ENCODE measurements at regions not wholly inside any gene's neighbourhood (a gene's known extent, or its start where the extent isn't known, plus 50 kb on each side); places are given as distances from the start of the nearest gene placed in this dataset.

DNA sequence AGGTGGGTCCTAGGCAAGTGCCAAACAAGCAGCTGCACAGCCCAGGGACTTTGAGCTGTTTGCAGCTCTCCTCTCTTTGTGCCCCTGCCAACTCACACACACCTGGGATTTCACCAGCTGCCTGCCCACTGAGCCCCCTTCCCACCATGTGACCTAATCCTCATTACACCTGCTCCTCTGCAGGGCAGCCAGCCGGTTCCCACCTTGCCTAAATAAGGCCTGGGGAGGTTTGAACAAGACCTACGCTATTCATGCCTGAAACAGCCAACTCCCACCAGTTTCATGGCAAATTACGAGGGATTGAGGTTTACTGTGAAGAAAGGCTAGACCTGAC is 92.6 kb upstream of the SOX4 start:
- Histone ChIP-seq H3K27me3 (ENCODE audit: control insufficient read depth in 5 of 5, insufficient read depth in 4 of 5, low read length in 5 of 5) (no peaks in the 10 kb centered on the region), H3K9me3 (ENCODE audit: control insufficient read depth in 5 of 5, low read length in 5 of 5) (no peaks in the 10 kb centered on the region), H3K27ac (ENCODE audit: low read depth, low read length) (no peak overlapping the region), H3K4me1 (ENCODE audit: control insufficient read depth in 5 of 5, insufficient read depth in 5 of 5, low read length in 5 of 5) (peaks cover 1 to 19% (median 11%) of the 10 kb centered on the region in 5 donors), H3K4me3 (ENCODE audit: low read depth in 1 of 5, low read length in 5 of 5) (no peak overlapping the region), H3K36me3 (ENCODE audit: control insufficient read depth in 5 of 5, insufficient read depth in 5 of 5, low read length in 5 of 5) (no peaks in the 10 kb centered on the region), H3K9ac (ENCODE audit: low read length in 5 of 5) (no peak overlapping the region)

GRCh38 chr6:21501815-21502214 is 91.7 kb upstream of the SOX4 start:
- Histone ChIP-seq H3K36me3 (ENCODE audit: control insufficient read depth in 5 of 5, insufficient read depth in 5 of 5, low read length in 5 of 5) (no peaks in the 10 kb centered on the region), H3K4me3 (ENCODE audit: low read depth in 1 of 5, low read length in 5 of 5) (no peak overlapping the region), H3K27ac (ENCODE audit: low read depth, low read length) (no peak overlapping the region)

GRCh38 chr6:21502682-21503081 is 90.9 kb upstream of the SOX4 start:
- Histone ChIP-seq H3K4me3 (ENCODE audit: low read depth in 1 of 5, low read length in 5 of 5) (no peak overlapping the region), H3K27ac (ENCODE audit: low read depth, low read length) (no peak overlapping the region), H3K4me1 (ENCODE audit: control insufficient read depth in 5 of 5, insufficient read depth in 5 of 5, low read length in 5 of 5) (peaks cover 0 to 5% (median 3%) of the 10 kb centered on the region in 5 donors), H3K27me3 (ENCODE audit: control insufficient read depth in 5 of 5, insufficient read depth in 4 of 5, low read length in 5 of 5) (no peaks in the 10 kb centered on the region), H3K36me3 (ENCODE audit: control insufficient read depth in 5 of 5, insufficient read depth in 5 of 5, low read length in 5 of 5) (no peaks in the 10 kb centered on the region), H3K9me3 (ENCODE audit: control insufficient read depth in 5 of 5, low read length in 5 of 5) (no peaks in the 10 kb centered on the region), H3K9ac (ENCODE audit: low read length in 5 of 5) (no peak overlapping the region)

More at GRCh38 chr6:21501815-21502214, 91.7 kb upstream of the SOX4 start:
- H3K9me3 ChIP-seq (ENCODE audit: control insufficient read depth in 5 of 5, low read length in 5 of 5), result no peaks in the 10 kb centered on the region
- no peak overlapping the region for H3K9ac ChIP-seq (ENCODE audit: low read length in 5 of 5)
- H3K4me1 ChIP-seq (ENCODE audit: control insufficient read depth in 5 of 5, insufficient read depth in 5 of 5, low read length in 5 of 5), result peaks cover 0 to 11% (median 3%) of the 10 kb centered on the region in 5 donors
- no peaks in the 10 kb centered on the region for H3K27me3 ChIP-seq (ENCODE audit: control insufficient read depth in 5 of 5, insufficient read depth in 4 of 5, low read length in 5 of 5)

- Histone ChIP-seq H3K4me3 (ENCODE audit: low read depth in 1 of 5, low read length in 5 of 5) (no peak overlapping the region), H3K9ac (ENCODE audit: low read length in 5 of 5) (no peak overlapping the region), H3K4me1 (ENCODE audit: control insufficient read depth in 5 of 5, insufficient read depth in 5 of 5, low read length in 5 of 5) (peaks cover 0 to 5% (median 3%) of the 10 kb centered on the region in 5 donors), H3K36me3 (ENCODE audit: control insufficient read depth in 5 of 5, insufficient read depth in 5 of 5, low read length in 5 of 5) (no peaks in the 10 kb centered on the region), H3K9me3 (ENCODE audit: control insufficient read depth in 5 of 5, low read length in 5 of 5) (no peaks in the 10 kb centered on the region), H3K27ac (ENCODE audit: low read depth, low read length) (no peak overlapping the region), H3K27me3 (ENCODE audit: control insufficient read depth in 5 of 5, insufficient read depth in 4 of 5, low read length in 5 of 5) (no peaks in the 10 kb centered on the region)
Observed at GRCh38 chr6:21504790-21505189, 88.8 kb upstream of the SOX4 start.

DNA sequence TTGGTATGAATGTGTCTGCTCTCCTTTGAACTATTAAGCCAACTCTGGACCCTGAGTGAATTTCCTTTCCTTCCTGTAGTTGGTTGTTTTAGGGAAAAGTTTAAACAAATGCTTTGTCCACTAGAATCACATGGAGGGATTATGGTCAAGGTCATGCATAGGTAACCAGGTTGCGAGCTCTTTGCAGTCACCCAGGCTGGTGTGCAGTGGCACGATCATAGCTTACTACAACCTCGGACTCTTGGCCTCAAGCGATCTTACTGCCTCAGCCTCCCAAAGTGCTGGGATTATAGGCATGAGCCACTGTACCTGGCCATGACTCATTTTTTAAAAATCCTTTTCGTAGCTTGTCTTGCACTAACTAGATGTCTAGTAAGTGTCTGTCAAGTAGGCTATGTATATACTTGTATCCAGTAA is 88.0 kb upstream of the SOX4 start:
- H3K27me3 ChIP-seq (ENCODE audit: control insufficient read depth in 5 of 5, insufficient read depth in 4 of 5, low read length in 5 of 5), result no peaks in the 10 kb centered on the region
- H3K27ac ChIP-seq (ENCODE audit: low read depth, low read length), result no peak overlapping the region
- no peaks in the 10 kb centered on the region for H3K9me3 ChIP-seq (ENCODE audit: control insufficient read depth in 5 of 5, low read length in 5 of 5)
- peaks cover 0 to 5% (median 0%) of the 10 kb centered on the region in 5 donors for H3K4me1 ChIP-seq (ENCODE audit: control insufficient read depth in 5 of 5, insufficient read depth in 5 of 5, low read length in 5 of 5)
- no peak overlapping the region for H3K4me3 ChIP-seq (ENCODE audit: low read depth in 1 of 5, low read length in 5 of 5)
- H3K36me3 ChIP-seq (ENCODE audit: control insufficient read depth in 5 of 5, insufficient read depth in 5 of 5, low read length in 5 of 5), result no peaks in the 10 kb centered on the region
- H3K9ac ChIP-seq (ENCODE audit: low read length in 5 of 5), result no peak overlapping the region

DNA sequence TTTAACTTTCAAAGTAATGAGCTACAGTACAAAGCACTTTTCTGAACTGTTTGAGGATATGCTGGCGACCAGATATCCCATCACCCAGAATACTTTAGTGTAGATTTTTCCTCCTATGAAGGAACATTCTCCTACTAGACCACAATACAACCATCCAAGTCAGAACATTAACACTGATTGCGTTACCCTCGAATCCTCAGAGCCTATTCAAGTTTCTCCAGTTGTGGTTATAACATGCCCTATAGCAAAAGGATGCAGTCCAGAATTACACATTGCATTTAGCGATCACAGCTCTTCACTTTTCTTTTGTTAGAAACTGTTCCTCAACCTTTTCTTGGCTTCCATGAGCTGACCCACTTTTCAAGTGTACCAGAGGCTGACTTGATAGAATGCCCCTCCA is 87.4 kb upstream of the SOX4 start:
- H3K4me1 ChIP-seq (ENCODE audit: control insufficient read depth in 5 of 5, insufficient read depth in 5 of 5, low read length in 5 of 5), result no peaks in the 10 kb centered on the region
- no peaks in the 10 kb centered on the region for H3K27me3 ChIP-seq (ENCODE audit: control insufficient read depth in 5 of 5, insufficient read depth in 4 of 5, low read length in 5 of 5)
- no peak overlapping the region for H3K9ac ChIP-seq (ENCODE audit: low read length in 5 of 5)
- H3K4me3 ChIP-seq (ENCODE audit: low read depth in 1 of 5, low read length in 5 of 5), result no peak overlapping the region
- H3K9me3 ChIP-seq (ENCODE audit: control insufficient read depth in 5 of 5, low read length in 5 of 5), result no peaks in the 10 kb centered on the region
- no peak overlapping the region for H3K27ac ChIP-seq (ENCODE audit: low read depth, low read length)
- H3K36me3 ChIP-seq (ENCODE audit: control insufficient read depth in 5 of 5, insufficient read depth in 5 of 5, low read length in 5 of 5), result no peaks in the 10 kb centered on the region

DNA sequence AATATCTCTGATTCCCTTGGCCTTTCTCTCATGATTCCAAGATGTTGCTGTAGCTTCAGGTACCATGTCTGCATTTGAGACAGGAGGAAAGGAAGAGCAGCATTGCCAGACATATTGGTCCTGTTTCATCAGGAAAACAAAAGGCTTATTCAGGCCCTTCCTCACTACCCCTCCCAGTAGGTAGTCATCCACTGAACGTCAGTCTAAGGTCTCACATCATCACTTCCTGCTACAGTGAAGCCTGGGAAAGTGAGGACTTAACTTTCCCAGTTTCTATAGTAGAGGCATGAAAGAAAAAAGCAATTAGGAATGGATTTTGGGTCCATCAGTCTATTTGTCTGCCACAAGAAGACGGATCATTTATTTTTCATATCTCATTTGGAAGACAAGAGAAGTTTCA is 85.7 kb upstream of the SOX4 start:
- Histone ChIP-seq H3K9me3 (ENCODE audit: control insufficient read depth in 5 of 5, low read length in 5 of 5) (no peaks in the 10 kb centered on the region), H3K27me3 (ENCODE audit: control insufficient read depth in 5 of 5, insufficient read depth in 4 of 5, low read length in 5 of 5) (no peaks in the 10 kb centered on the region), H3K9ac (ENCODE audit: low read length in 5 of 5) (no peak overlapping the region), H3K4me3 (ENCODE audit: low read depth in 1 of 5, low read length in 5 of 5) (no peak overlapping the region), H3K27ac (ENCODE audit: low read depth, low read length) (no peak overlapping the region), H3K36me3 (ENCODE audit: control insufficient read depth in 5 of 5, insufficient read depth in 5 of 5, low read length in 5 of 5) (no peaks in the 10 kb centered on the region), H3K4me1 (ENCODE audit: control insufficient read depth in 5 of 5, insufficient read depth in 5 of 5, low read length in 5 of 5) (no peaks in the 10 kb centered on the region)

GRCh38 chr6:21508753-21509152 is 84.8 kb upstream of the SOX4 start:
- no peaks in the 10 kb centered on the region for H3K27me3 ChIP-seq (ENCODE audit: control insufficient read depth in 5 of 5, insufficient read depth in 4 of 5, low read length in 5 of 5)
- H3K27ac ChIP-seq (ENCODE audit: low read depth, low read length), result no peak overlapping the region

GRCh38 chr6:21511891-21512550 is 81.5 kb upstream of the SOX4 start:
- H3K9ac ChIP-seq (ENCODE audit: low read length in 5 of 5), result no peak overlapping the region
- H3K9me3 ChIP-seq (ENCODE audit: control insufficient read depth in 5 of 5, low read length in 5 of 5), result no peaks in the 10 kb centered on the region
- no peak overlapping the region for H3K4me3 ChIP-seq (ENCODE audit: low read depth in 1 of 5, low read length in 5 of 5)

More at GRCh38 chr6:21508753-21509152, 84.8 kb upstream of the SOX4 start:
- Histone ChIP-seq H3K9ac (ENCODE audit: low read length in 5 of 5) (no peak overlapping the region), H3K4me1 (ENCODE audit: control insufficient read depth in 5 of 5, insufficient read depth in 5 of 5, low read length in 5 of 5) (no peaks in the 10 kb centered on the region), H3K4me3 (ENCODE audit: low read depth in 1 of 5, low read length in 5 of 5) (no peak overlapping the region), H3K9me3 (ENCODE audit: control insufficient read depth in 5 of 5, low read length in 5 of 5) (no peaks in the 10 kb centered on the region), H3K36me3 (ENCODE audit: control insufficient read depth in 5 of 5, insufficient read depth in 5 of 5, low read length in 5 of 5) (no peaks in the 10 kb centered on the region)

GRCh38 chr6:21514288-21514687 is 79.3 kb upstream of the SOX4 start:
- Histone ChIP-seq H3K9me3 (ENCODE audit: control insufficient read depth in 5 of 5, low read length in 5 of 5) (no peaks in the 10 kb centered on the region), H3K27ac (ENCODE audit: low read depth, low read length) (no peak overlapping the region), H3K4me1 (ENCODE audit: control insufficient read depth in 5 of 5, insufficient read depth in 5 of 5, low read length in 5 of 5) (no peaks in the 10 kb centered on the region), H3K36me3 (ENCODE audit: control insufficient read depth in 5 of 5, insufficient read depth in 5 of 5, low read length in 5 of 5) (no peaks in the 10 kb centered on the region), H3K27me3 (ENCODE audit: control insufficient read depth in 5 of 5, insufficient read depth in 4 of 5, low read length in 5 of 5) (no peaks in the 10 kb centered on the region), H3K9ac (ENCODE audit: low read length in 5 of 5) (no peak overlapping the region), H3K4me3 (ENCODE audit: low read depth in 1 of 5, low read length in 5 of 5) (no peak overlapping the region)

More at GRCh38 chr6:21511891-21512550, 81.5 kb upstream of the SOX4 start:
- Histone ChIP-seq H3K27ac (ENCODE audit: low read depth, low read length) (no peak overlapping the region), H3K4me1 (ENCODE audit: control insufficient read depth in 5 of 5, insufficient read depth in 5 of 5, low read length in 5 of 5) (no peaks in the 10 kb centered on the region), H3K36me3 (ENCODE audit: control insufficient read depth in 5 of 5, insufficient read depth in 5 of 5, low read length in 5 of 5) (no peaks in the 10 kb centered on the region), H3K27me3 (ENCODE audit: control insufficient read depth in 5 of 5, insufficient read depth in 4 of 5, low read length in 5 of 5) (no peaks in the 10 kb centered on the region)
